WTC11 (cell line): ENCODE measurements at regions not wholly inside any gene's neighbourhood (a gene's known extent, or its start where the extent isn't known, plus 50 kb on each side); places are given as distances from the start of the nearest gene placed in this dataset.

Source experiments
- ETV6 ChIP-seq: sonication (generic); formaldehyde crosslinking; IDR thresholded peaks from 2 replicates; pipeline ENCODE4 v1.8.1; 2022; ENCODE audit warnings: mild to moderate bottlenecking, missing genetic modification reagents
- GABPB1 ChIP-seq: sonication (generic); formaldehyde crosslinking; IDR thresholded peaks from 2 replicates; pipeline ENCODE4 v1.8.1; 2023; ENCODE audit warnings: mild to moderate bottlenecking, missing genetic modification reagents
- NR2C2 ChIP-seq: sonication (generic); formaldehyde crosslinking; IDR thresholded peaks from 2 replicates; pipeline ENCODE4 v1.8.0; 2022; ENCODE audit warnings: mild to moderate bottlenecking, missing genetic modification reagents
- PRRX2 ChIP-seq: fragments of 250-450 bp; sonication (Bioruptor Pico); IDR thresholded peaks from 2 replicates; pipeline ENCODE4 v1.8.0; 2021; ENCODE audit warnings: mild to moderate bottlenecking
- ZNF138 ChIP-seq: sonication (generic); formaldehyde crosslinking; conservative IDR thresholded peaks from 2 replicates; pipeline ENCODE4 v1.8.1; 2022; ENCODE audit warnings: mild to moderate bottlenecking, moderate library complexity, missing genetic modification reagents
- TF ChIP-seq, protein P1 (sequence below): fragments of 200-600 bp; IDR thresholded peaks from 2 replicates; pipeline ENCODE4 v1.8.0; 2022; ENCODE audit warnings: antibody characterized with exemption
- TF ChIP-seq, protein P2 (sequence below): sonication (generic); formaldehyde crosslinking; IDR thresholded peaks from 2 replicates; pipeline ENCODE4 v1.8.0; 2022; ENCODE audit warnings: mild to moderate bottlenecking, missing genetic modification reagents
- TF ChIP-seq, protein P3 (sequence below): sonication (generic); formaldehyde crosslinking; conservative IDR thresholded peaks from 2 replicates; pipeline ENCODE4 v1.8.1; 2022; ENCODE audit warnings: mild to moderate bottlenecking, missing genetic modification reagents

DNA sequence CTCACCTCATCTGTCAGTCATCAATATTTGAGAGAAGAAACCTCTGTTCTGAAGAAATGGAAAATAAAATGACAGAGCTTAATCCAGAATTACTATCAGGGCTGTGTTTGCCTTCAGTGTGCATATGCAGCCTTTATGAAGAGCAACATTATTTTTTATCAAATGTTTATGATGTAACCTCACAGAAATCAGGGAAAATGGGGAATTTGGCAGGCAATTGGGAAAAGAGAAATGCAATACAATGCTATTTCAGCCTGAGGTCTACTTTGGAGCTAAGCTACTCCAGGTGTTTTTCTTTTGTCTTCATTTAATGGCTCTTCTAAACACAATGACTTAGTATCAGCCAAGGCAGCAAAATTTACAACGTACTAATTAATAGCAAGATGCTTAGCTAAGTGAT, 241.1 kb upstream of the TET2 start:
- TF ChIP-seq, protein P1, sequence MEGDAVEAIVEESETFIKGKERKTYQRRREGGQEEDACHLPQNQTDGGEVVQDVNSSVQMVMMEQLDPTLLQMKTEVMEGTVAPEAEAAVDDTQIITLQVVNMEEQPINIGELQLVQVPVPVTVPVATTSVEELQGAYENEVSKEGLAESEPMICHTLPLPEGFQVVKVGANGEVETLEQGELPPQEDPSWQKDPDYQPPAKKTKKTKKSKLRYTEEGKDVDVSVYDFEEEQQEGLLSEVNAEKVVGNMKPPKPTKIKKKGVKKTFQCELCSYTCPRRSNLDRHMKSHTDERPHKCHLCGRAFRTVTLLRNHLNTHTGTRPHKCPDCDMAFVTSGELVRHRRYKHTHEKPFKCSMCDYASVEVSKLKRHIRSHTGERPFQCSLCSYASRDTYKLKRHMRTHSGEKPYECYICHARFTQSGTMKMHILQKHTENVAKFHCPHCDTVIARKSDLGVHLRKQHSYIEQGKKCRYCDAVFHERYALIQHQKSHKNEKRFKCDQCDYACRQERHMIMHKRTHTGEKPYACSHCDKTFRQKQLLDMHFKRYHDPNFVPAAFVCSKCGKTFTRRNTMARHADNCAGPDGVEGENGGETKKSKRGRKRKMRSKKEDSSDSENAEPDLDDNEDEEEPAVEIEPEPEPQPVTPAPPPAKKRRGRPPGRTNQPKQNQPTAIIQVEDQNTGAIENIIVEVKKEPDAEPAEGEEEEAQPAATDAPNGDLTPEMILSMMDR = no peak
- no peak for TF ChIP-seq ETV6
- no peak for TF ChIP-seq PRRX2 (CRISPR knock-in tag)
- TF ChIP-seq NR2C2 = no peak
- TF ChIP-seq, protein P2, sequence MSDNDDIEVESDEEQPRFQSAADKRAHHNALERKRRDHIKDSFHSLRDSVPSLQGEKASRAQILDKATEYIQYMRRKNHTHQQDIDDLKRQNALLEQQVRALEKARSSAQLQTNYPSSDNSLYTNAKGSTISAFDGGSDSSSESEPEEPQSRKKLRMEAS (CRISPR knock-in tag) = no peak
- no peak for TF ChIP-seq GABPB1 (CRISPR knock-in tag)
- no peak for TF ChIP-seq ZNF138 (CRISPR knock-in tag)
- TF ChIP-seq, protein P3, sequence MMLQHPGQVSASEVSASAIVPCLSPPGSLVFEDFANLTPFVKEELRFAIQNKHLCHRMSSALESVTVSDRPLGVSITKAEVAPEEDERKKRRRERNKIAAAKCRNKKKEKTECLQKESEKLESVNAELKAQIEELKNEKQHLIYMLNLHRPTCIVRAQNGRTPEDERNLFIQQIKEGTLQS (CRISPR knock-in tag) = no peak
